Muscle layer of duodenum (tissue), 2 donors: ENCODE measurements at regions not wholly inside any gene's neighbourhood (a gene's known extent, or its start where the extent isn't known, plus 50 kb on each side); places are given as distances from the start of the nearest gene placed in this dataset.

Source experiments
- H3K27ac ChIP-seq: one replicate; pipeline ENCODE4 v1.7.0; 2013; ENCODE audit warnings: mild to moderate bottlenecking, low read length
- H3K27me3 ChIP-seq: one replicate; pipeline ENCODE4 v1.7.0; 2013; ENCODE audit warnings: low read depth, mild to moderate bottlenecking, control low read depth, low read length
- H3K36me3 ChIP-seq, 2 donors: one replicate each; pipeline ENCODE4 v1.7.0; 2013; ENCODE audit warnings: low read length in 2 of 2, control low read depth in 1 of 2, mild to moderate bottlenecking in 1 of 2; ENCODE audit not compliant: insufficient read depth in 2 of 2, control insufficient read depth in 1 of 2
- H3K4me1 ChIP-seq, 2 donors: one replicate each; pipeline ENCODE4 v1.7.0; 2013; ENCODE audit warnings: low read length in 2 of 2, mild to moderate bottlenecking in 2 of 2, control low read depth in 1 of 2, moderate library complexity in 1 of 2; ENCODE audit not compliant: insufficient read depth in 2 of 2, control insufficient read depth in 1 of 2
- H3K4me3 ChIP-seq, 2 donors: one replicate each; pipeline ENCODE4 v1.7.0; 2013; ENCODE audit warnings: low read length in 2 of 2, low read depth in 1 of 2, mild to moderate bottlenecking in 1 of 2
- H3K9me3 ChIP-seq, 2 donors: one replicate each; pipeline ENCODE4 v1.7.0; 2013; ENCODE audit warnings: low read length in 2 of 2, control low read depth in 1 of 2, mild to moderate bottlenecking in 1 of 2; ENCODE audit not compliant: control insufficient read depth in 1 of 2
- donor health status: healthy.

DNA sequence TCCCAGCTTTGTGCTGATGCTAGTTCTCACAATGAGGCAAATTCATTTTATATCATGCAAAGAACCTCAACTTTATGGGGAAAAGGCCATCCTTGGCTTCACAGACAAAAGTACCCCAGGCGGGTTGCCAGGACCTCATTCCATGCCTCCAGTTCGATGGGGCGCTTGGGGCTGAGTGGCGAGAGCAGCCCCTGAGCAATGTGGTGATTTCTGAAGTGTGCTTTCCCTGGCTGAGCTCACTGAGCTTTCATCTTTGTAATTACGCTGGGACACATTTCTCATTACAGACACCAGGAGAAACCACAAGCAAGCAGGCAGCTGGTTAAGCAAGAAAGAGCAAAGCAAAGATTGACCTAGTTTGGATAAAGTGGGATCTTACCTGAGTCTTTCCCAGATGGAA is 301.5 kb upstream of the CDH4 start:
- Histone ChIP-seq H3K4me3 (no peak overlapping the region), H3K9me3 (peaks cover 0 to 2% of the 10 kb centered on the region in 2 donors), H3K36me3 (no peaks in the 10 kb centered on the region), H3K27ac (no peak overlapping the region), H3K27me3 (no peaks in the 10 kb centered on the region), H3K4me1 (no peaks in the 10 kb centered on the region)

- H3K36me3 ChIP-seq, result no peaks in the 10 kb centered on the region
- no peaks in the 10 kb centered on the region for H3K4me1 ChIP-seq
- H3K27ac ChIP-seq, result no peak overlapping the region
- peaks cover 0 to 2% of the 10 kb centered on the region in 2 donors for H3K9me3 ChIP-seq
- no peaks in the 10 kb centered on the region for H3K27me3 ChIP-seq
- H3K4me3 ChIP-seq, result no peak overlapping the region
These were observed 301.1 kb upstream of the CDH4 start for GRCh38 chr20:60950974-60951373.

- H3K27ac ChIP-seq, result no peak overlapping the region
- H3K4me3 ChIP-seq, result no peak overlapping the region
- no peaks in the 10 kb centered on the region for H3K36me3 ChIP-seq
These were observed 299.2 kb upstream of the CDH4 start for GRCh38 chr20:60952861-60953260.

DNA sequence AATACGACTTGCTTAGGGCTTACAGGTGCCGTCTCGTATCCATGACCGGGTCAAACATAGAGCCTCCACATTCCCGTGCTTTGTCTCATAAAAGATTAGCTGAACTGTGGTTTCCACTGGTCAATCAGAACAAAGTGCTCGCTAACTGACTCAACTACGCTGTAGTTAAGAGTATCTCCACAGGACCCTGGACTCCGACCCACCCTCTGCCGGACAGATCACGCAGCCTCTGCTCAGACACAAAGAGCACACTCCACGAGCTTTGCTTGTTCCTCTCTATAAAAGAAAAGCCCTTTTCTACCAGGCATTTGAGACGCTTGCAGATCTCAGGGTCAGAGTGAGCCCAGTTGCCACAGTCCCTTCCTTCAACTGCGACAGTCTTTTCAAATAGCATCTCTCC is 298.7 kb upstream of the CDH4 start:
- Histone ChIP-seq H3K27me3 (no peaks in the 10 kb centered on the region), H3K36me3 (no peaks in the 10 kb centered on the region), H3K9me3 (no peaks in the 10 kb centered on the region), H3K27ac (no peak overlapping the region), H3K4me1 (no peaks in the 10 kb centered on the region), H3K4me3 (no peak overlapping the region)

More at GRCh38 chr20:60952861-60953260, 299.2 kb upstream of the CDH4 start:
- Histone ChIP-seq H3K9me3 (no peaks in the 10 kb centered on the region), H3K4me1 (no peaks in the 10 kb centered on the region), H3K27me3 (no peaks in the 10 kb centered on the region)

DNA sequence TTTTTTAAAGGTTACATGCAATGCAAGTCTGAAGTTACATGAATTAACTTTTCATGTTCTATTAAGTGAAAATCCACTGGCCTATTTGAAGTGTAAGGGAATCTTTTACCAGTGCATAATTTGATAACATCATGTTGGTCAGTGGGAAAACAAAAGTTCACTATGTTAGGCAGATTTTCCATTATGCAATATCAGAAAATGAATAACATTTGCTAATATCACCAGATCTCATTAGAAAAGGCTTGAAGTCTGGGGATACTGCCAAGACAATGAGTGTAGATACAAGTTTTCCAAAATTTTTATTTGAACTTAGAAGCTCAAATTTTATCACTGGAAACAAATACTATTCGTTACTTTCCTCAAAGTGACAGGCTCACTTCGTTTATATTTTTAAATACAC is 296.4 kb upstream of the CDH4 start:
- Histone ChIP-seq H3K4me1 (no peaks in the 10 kb centered on the region), H3K27ac (no peak overlapping the region), H3K4me3 (no peak overlapping the region), H3K36me3 (no peaks in the 10 kb centered on the region), H3K27me3 (no peaks in the 10 kb centered on the region), H3K9me3 (no peaks in the 10 kb centered on the region)

DNA sequence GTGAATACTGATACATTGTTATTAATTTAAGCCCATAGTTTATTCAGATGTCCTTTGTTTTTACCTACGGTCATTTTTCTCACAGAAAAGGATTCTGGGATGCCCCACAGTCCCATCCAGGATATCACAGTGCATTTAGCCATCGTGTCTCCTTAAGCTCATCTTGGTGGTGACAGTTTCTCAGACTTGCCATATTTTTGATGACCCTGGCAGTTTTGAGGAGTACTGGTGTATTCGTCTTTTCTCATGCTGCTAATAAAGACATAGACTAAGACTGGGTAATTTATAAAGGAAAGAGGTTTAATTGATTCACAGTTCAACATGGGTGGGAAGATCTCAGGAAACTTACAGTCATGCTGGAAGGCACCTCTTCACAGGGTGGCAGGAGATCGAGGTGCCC is 295.9 kb upstream of the CDH4 start:
- Histone ChIP-seq H3K9me3 (no peaks in the 10 kb centered on the region), H3K4me3 (no peak overlapping the region), H3K4me1 (no peaks in the 10 kb centered on the region), H3K27ac (no peak overlapping the region), H3K36me3 (no peaks in the 10 kb centered on the region), H3K27me3 (no peaks in the 10 kb centered on the region)

DNA sequence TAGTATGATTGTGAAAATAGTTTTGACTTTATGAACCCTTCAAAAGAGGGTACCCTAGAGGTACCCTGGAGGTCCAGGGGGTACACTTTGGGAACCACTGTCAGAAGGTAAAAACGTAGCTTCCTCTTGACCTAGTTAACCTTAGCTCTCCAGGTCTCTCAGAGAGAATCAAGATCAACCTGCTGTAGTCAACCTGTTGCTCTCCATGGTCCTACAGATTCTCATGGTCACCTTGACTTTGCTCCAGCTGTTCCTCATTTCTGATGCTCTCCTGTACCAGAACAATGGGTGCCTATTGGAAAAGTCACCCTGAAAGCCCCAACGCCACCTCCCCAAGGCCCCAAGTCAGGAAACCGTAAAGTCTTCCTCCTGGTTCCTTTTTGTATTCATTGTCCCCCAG is 294.4 kb upstream of the CDH4 start:
- H3K9me3 ChIP-seq, result no peaks in the 10 kb centered on the region

DNA sequence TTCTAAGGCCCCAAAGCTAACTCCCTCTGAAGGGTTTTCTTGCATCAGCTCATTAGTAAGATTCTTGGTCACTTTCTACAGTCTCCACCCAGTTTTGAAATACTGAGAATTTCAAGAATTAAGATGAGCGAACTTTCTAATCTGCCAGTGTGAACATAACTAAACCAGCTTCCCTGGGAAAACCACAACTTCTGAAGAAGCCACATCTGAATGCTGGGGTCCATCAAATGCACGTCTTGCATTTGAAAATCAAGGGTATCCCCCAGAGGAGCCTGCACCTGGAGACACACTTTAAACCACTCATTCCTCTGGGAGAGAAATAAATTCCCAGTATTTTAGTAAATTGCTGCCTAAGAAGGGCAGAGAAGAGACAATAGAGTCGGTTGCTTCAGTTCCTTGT is 292.1 kb upstream of the CDH4 start:
- Histone ChIP-seq H3K4me1 (no peaks in the 10 kb centered on the region), H3K27me3 (no peaks in the 10 kb centered on the region), H3K4me3 (no peak overlapping the region), H3K9me3 (no peaks in the 10 kb centered on the region), H3K27ac (no peak overlapping the region), H3K36me3 (no peaks in the 10 kb centered on the region)

More for the DNA sequence above, 294.4 kb upstream of the CDH4 start:
- Histone ChIP-seq H3K36me3 (no peaks in the 10 kb centered on the region), H3K27ac (no peak overlapping the region), H3K27me3 (no peaks in the 10 kb centered on the region), H3K4me3 (no peak overlapping the region), H3K4me1 (no peaks in the 10 kb centered on the region)

DNA sequence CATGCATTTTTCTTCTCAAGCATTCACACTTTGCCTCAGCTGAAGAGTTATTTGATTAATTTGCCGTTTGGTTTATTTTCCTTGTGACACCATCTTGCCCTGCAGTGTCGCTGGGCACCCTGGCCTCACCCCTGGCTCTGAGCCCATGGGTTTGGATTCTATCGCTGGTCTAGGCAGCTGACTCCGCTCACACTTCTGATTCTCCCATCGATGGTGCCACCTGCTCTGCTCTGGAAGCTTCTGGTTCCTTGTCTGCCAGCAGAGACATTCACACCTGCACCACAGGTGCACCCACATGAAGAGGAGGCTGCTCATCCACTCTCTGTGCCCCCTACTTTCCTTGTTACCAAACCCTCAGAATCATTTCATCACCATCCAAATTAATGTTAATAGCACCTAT is 291.6 kb upstream of the CDH4 start:
- Histone ChIP-seq H3K27me3 (no peaks in the 10 kb centered on the region), H3K9me3 (no peaks in the 10 kb centered on the region), H3K36me3 (no peaks in the 10 kb centered on the region), H3K27ac (no peak overlapping the region), H3K4me3 (no peak overlapping the region), H3K4me1 (no peaks in the 10 kb centered on the region)

- Histone ChIP-seq H3K4me1 (no peaks in the 10 kb centered on the region), H3K27me3 (no peaks in the 10 kb centered on the region), H3K9me3 (no peaks in the 10 kb centered on the region), H3K27ac (no peak overlapping the region), H3K36me3 (no peaks in the 10 kb centered on the region), H3K4me3 (no peak overlapping the region)
These were observed 290.5 kb upstream of the CDH4 start for GRCh38 chr20:60961551-60961950.

DNA sequence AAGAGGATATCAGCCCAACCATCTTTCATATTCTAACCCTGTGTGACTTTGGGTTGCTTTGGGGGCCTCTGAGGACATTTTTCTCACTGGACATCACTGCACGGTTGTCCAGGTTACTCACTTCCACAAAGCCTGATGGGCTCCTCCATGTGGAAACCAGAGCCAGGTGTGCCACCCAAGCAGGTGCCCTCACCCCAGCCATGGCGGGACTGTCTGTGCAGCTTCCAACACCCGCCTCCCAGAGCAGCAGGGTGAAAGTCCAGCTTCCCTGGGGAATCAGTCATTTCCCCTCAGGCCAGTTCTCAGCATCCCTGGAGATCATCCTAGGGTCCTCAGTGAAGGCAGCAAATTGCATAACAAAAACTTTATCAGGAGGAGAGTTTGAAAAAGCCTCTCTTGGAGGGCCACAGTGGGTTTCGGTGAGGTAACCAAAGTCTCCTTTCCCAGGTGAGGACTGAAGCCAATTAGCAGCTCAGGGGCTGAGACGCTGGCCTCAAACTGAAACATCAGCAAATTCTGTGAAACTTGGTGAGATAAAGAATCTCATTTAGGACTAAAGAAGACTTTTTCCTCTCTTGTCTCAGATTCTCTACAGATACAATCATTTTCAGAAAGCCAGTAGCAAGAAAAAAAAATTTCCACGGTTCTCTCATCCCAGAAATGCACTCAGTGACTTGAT is 289.6 kb upstream of the CDH4 start:
- Histone ChIP-seq H3K36me3 (no peaks in the 10 kb centered on the region), H3K9me3 (no peaks in the 10 kb centered on the region), H3K27ac (no peak overlapping the region), H3K27me3 (no peaks in the 10 kb centered on the region), H3K4me3 (no peak overlapping the region), H3K4me1 (no peaks in the 10 kb centered on the region)

GRCh38 chr20:60963146-60963545 is 288.9 kb upstream of the CDH4 start:
- H3K27me3 ChIP-seq, result no peaks in the 10 kb centered on the region
- H3K36me3 ChIP-seq, result no peaks in the 10 kb centered on the region
- no peaks in the 10 kb centered on the region for H3K9me3 ChIP-seq
- no peaks in the 10 kb centered on the region for H3K4me1 ChIP-seq
- no peak overlapping the region for H3K27ac ChIP-seq
- H3K4me3 ChIP-seq, result no peak overlapping the region
